ENCODE measurements at regions not wholly inside any gene's neighbourhood (a gene's known extent, or its start where the extent isn't known, plus 50 kb on each side); places are given as distances from the start of the nearest gene placed in this dataset.
A peak's percentile ranks its signal among the peaks of the same experiment; 100 is the strongest.

- no peak overlapping the region; the same call in 1 of the 2 replicates for H3K27ac Mint-ChIP-seq
- 0 out of 2 replicates have a peak, but pooled peaks cover 2% of the 10 kb centered on the region for H3K9me2 ChIP-seq (ENCODE audit: insufficient read depth)
- H3K4me1 Mint-ChIP-seq = no peaks in the 10 kb centered on the region
- no peaks in the 10 kb centered on the region for H3F3A ChIP-seq (replicated peaks; ENCODE audit: low read depth)
- H3K4me2 ChIP-seq = no peak overlapping the region
- DNase-seq (ENCODE audit: low spot score) = no peak
- H4K20me1 ChIP-seq (replicated peaks; ENCODE audit: insufficient read depth) = no peaks in the 10 kb centered on the region
- no peaks in the 10 kb centered on the region for H3K79me2 ChIP-seq (replicated peaks; ENCODE audit: insufficient read depth)
- no peak for TF ChIP-seq ZNF331 (CRISPR knock-in tag; IDR thresholded peaks at IDR 0.05; ENCODE audit: low read depth)
- TF ChIP-seq CREB1 (CRISPR knock-in tag; IDR thresholded peaks at IDR 0.05; ENCODE audit: low read depth) = no peak
- no peaks in the 10 kb centered on the region for H3K9me3 Mint-ChIP-seq
- H3K4me3 ChIP-seq = no peak overlapping the region
- no peak overlapping the region for H3K27ac ChIP-seq (ENCODE audit: low read depth)
- H3K36me3 ChIP-seq (ENCODE audit: insufficient read depth) = no peaks in the 10 kb centered on the region
- H3K27me3 Mint-ChIP-seq (ENCODE audit: insufficient read depth, low read depth, poor library complexity) = peaks cover 2% of the 10 kb centered on the region
- H3K4me1 ChIP-seq (ENCODE audit: insufficient read depth) = no peaks in the 10 kb centered on the region
- ATAC-seq = no peak
- no peak overlapping the region for H3K4me3 Mint-ChIP-seq
- 0 out of 2 replicates have a peak overlapping the region, but pooled peaks have one; percentile 23 for H2AFZ ChIP-seq
- H3K27me3 ChIP-seq (ENCODE audit: insufficient read depth) = no peaks in the 10 kb centered on the region
- no peaks in the 10 kb centered on the region for H3K36me3 Mint-ChIP-seq (ENCODE audit: low read depth)
These were observed 217.1 kb upstream of the MAN1A1 start for GRCh38 chr6:119566546-119567260.

DNA sequence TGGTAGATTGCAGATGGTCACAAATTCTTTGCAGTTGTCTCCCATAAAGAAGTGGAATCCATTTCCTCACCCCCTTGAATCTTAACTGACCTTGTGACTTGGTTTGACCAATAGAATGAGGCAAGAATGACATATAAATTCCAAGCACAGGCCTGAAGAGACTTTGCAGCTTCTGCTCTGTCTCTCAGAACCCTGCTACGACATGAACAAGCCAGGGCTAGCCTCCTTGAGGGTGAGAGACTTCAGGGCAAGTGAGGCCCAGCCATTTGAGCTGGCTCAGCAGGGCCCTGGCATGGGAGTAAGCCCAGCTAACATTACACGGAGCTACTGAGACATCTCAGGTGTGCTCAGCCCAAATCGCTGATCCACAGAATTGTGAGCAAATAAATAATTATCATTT is 216.3 kb upstream of the MAN1A1 start:
- DNase-seq (ENCODE audit: low spot score) = no peak
- H2AFZ ChIP-seq = no peak overlapping the region
- TF ChIP-seq ZNF331 (CRISPR knock-in tag; IDR thresholded peaks at IDR 0.05; ENCODE audit: low read depth) (no peak), STAT1 (IDR thresholded peaks at IDR 0.05; ENCODE audit: unreplicated experiment) (no peak), ZNF462 (CRISPR knock-in tag; IDR thresholded peaks at IDR 0.05) (no peak), JUNB (IDR thresholded peaks at IDR 0.05; ENCODE audit: unreplicated experiment) (no peak), REST (IDR thresholded peaks at IDR 0.05; ENCODE audit: unreplicated experiment) (no peak), EZH2 (IDR thresholded peaks at IDR 0.05; ENCODE audit: low read depth, unreplicated experiment) (no peak), POLR2AphosphoS5 (IDR thresholded peaks at IDR 0.05; ENCODE audit: low read depth) (no peak), CREB1 (CRISPR knock-in tag; IDR thresholded peaks at IDR 0.05; ENCODE audit: low read depth) (no peak)
- TF ChIP-seq, protein P1, sequence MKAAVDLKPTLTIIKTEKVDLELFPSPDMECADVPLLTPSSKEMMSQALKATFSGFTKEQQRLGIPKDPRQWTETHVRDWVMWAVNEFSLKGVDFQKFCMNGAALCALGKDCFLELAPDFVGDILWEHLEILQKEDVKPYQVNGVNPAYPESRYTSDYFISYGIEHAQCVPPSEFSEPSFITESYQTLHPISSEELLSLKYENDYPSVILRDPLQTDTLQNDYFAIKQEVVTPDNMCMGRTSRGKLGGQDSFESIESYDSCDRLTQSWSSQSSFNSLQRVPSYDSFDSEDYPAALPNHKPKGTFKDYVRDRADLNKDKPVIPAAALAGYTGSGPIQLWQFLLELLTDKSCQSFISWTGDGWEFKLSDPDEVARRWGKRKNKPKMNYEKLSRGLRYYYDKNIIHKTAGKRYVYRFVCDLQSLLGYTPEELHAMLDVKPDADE (IDR thresholded peaks at IDR 0.05) = no peak

More for the DNA sequence above, 216.3 kb upstream of the MAN1A1 start:
- Histone ChIP-seq H3K4me1 (ENCODE audit: insufficient read depth) (no peaks in the 10 kb centered on the region), H3K4me2 (no peak overlapping the region), H3K27ac (ENCODE audit: low read depth) (no peak overlapping the region), H3K9me2 (ENCODE audit: insufficient read depth) (0 out of 2 replicates have a peak, but pooled peaks cover 2% of the 10 kb centered on the region), H3K4me3 (no peak overlapping the region), H4K20me1 (replicated peaks; ENCODE audit: insufficient read depth) (no peaks in the 10 kb centered on the region), H3F3A (replicated peaks; ENCODE audit: low read depth) (no peaks in the 10 kb centered on the region), H3K36me3 (ENCODE audit: insufficient read depth) (no peaks in the 10 kb centered on the region), H3K79me2 (replicated peaks; ENCODE audit: insufficient read depth) (no peaks in the 10 kb centered on the region), H3K27me3 (ENCODE audit: insufficient read depth) (no peaks in the 10 kb centered on the region)
- H3K27me3 Mint-ChIP-seq (ENCODE audit: insufficient read depth, low read depth, poor library complexity) = peaks cover 2% of the 10 kb centered on the region
- no peaks in the 10 kb centered on the region for H3K36me3 Mint-ChIP-seq (ENCODE audit: low read depth)
- H3K27ac Mint-ChIP-seq = no peak overlapping the region
- no peak for ATAC-seq
- no peak overlapping the region for H3K4me3 Mint-ChIP-seq
- H3K4me1 Mint-ChIP-seq = no peaks in the 10 kb centered on the region
- no peaks in the 10 kb centered on the region for H3K9me3 Mint-ChIP-seq
